Ishikawa (cell line): ENCODE measurements at regions not wholly inside any gene's neighbourhood (a gene's known extent, or its start where the extent isn't known, plus 50 kb on each side); places are given as distances from the start of the nearest gene placed in this dataset.

Experiments
- CEBPB ChIP-seq: IDR thresholded peaks from 2 replicates; pipeline ENCODE4 v1.6.1; 2012
- EGR1 ChIP-seq: IDR thresholded peaks from 2 replicates; pipeline ENCODE4 v1.6.1; 2012
- EP300 ChIP-seq: IDR thresholded peaks from 2 replicates; pipeline ENCODE4 v1.6.1; 2012; ENCODE audit warnings: borderline replicate concordance
- MAX ChIP-seq: IDR thresholded peaks from 2 replicates; pipeline ENCODE4 v1.6.1; 2012
- NFIC ChIP-seq: IDR thresholded peaks from 2 replicates; pipeline ENCODE4 v1.6.1; 2012
- RAD21 ChIP-seq: IDR thresholded peaks from 2 replicates; pipeline ENCODE4 v1.6.1; 2012; ENCODE audit warnings: low read depth
- REST ChIP-seq: IDR thresholded peaks from 2 replicates; pipeline ENCODE4 v1.6.1; 2012; ENCODE audit warnings: low read depth, mild to moderate bottlenecking
- TAF1 ChIP-seq: IDR thresholded peaks from 2 replicates; pipeline ENCODE4 v1.6.1; 2012; ENCODE audit warnings: low read depth, mild to moderate bottlenecking
- TCF12 ChIP-seq: IDR thresholded peaks from 2 replicates; pipeline ENCODE4 v1.6.1; 2012; ENCODE audit warnings: low read depth
- USF1 ChIP-seq: IDR thresholded peaks from 2 replicates; pipeline ENCODE4 v1.6.1; 2012

- TF ChIP-seq TAF1 (no peak), NFIC (no peak), CEBPB (no peak), TCF12 (no peak), EGR1 (no peak), RAD21 (no peak), EP300 (no peak), MAX (no peak), USF1 (no peak), REST (no peak)
These were observed 117.4 kb upstream of the GPM6A start for GRCh38 chr4:175929441-175929840.
